ENCODE measurements at regions not wholly inside any gene's neighbourhood (a gene's known extent, or its start where the extent isn't known, plus 50 kb on each side); places are given as distances from the start of the nearest gene placed in this dataset.

- intact Hi-C loops (cut with micrococcal nuclease), result no loop called here
- Histone ChIP-seq H3K79me2 (ENCODE audit: low read length) (peaks cover 28% of the 10 kb centered on the region), H2AFZ (ENCODE audit: low read length) (no peak overlapping the region), H3K4me3 (ENCODE audit: low read length) (no peak overlapping the region), H3K9ac (ENCODE audit: low read length) (no peak overlapping the region), H3K36me3 (ENCODE audit: low read depth, low read length) (no peaks in the 10 kb centered on the region), H3K27me3 (ENCODE audit: low read length) (no peaks in the 10 kb centered on the region), H3K4me2 (ENCODE audit: low read length) (no peak overlapping the region), H3K9me3 (ENCODE audit: low read length) (no peaks in the 10 kb centered on the region), H3F3A (ENCODE audit: low read length, unreplicated experiment) (no peaks in the 10 kb centered on the region), H3K9me2 (replicated peaks; ENCODE audit: low read length) (no peaks in the 10 kb centered on the region), H3K4me1 (ENCODE audit: insufficient read depth, low read length) (peaks cover 21% of the 10 kb centered on the region), H4K20me1 (ENCODE audit: low read length) (no peaks in the 10 kb centered on the region), H3K27ac (ENCODE audit: low read length) (no peak overlapping the region)
- ATAC-seq, result peak; percentile 79
- ChIA-PET CTCF (no interaction called here), POLR2A (ENCODE audit: unreplicated experiment) (no interaction called here)
- BruUV-seq (replicated peaks), result no TSS peak
- peak; percentile 40 for DNase-seq
- TF ChIP-seq CTCF (conservative IDR thresholded peaks at IDR 0.05; ENCODE audit: low read depth, low read length) (no peak), EZH2phosphoT487 (IDR thresholded peaks at IDR 0.05; ENCODE audit: borderline replicate concordance, low read length) (no peak), EZH2 (IDR thresholded peaks at IDR 0.05; ENCODE audit: low read length, unreplicated experiment) (no peak)
These were observed 1331.9 kb downstream of the XPNPEP1 start for GRCh38 chr10:108591417-108591816.

- Histone ChIP-seq H3F3A (ENCODE audit: low read length, unreplicated experiment) (no peaks in the 10 kb centered on the region), H3K9me2 (replicated peaks; ENCODE audit: low read length) (no peaks in the 10 kb centered on the region), H3K27ac (ENCODE audit: low read length) (no peak overlapping the region), H4K20me1 (ENCODE audit: low read length) (no peaks in the 10 kb centered on the region), H2AFZ (ENCODE audit: low read length) (no peak overlapping the region), H3K36me3 (ENCODE audit: low read depth, low read length) (no peaks in the 10 kb centered on the region), H3K9ac (ENCODE audit: low read length) (no peak overlapping the region), H3K79me2 (ENCODE audit: low read length) (no peaks in the 10 kb centered on the region), H3K27me3 (ENCODE audit: low read length) (no peaks in the 10 kb centered on the region), H3K4me3 (ENCODE audit: low read length) (no peak overlapping the region), H3K9me3 (ENCODE audit: low read length) (no peaks in the 10 kb centered on the region), H3K4me2 (ENCODE audit: low read length) (no peak overlapping the region), H3K4me1 (ENCODE audit: insufficient read depth, low read length) (peaks cover 17% of the 10 kb centered on the region)
- ChIA-PET CTCF (no interaction called here), POLR2A (ENCODE audit: unreplicated experiment) (no interaction called here)
- intact Hi-C loops (cut with micrococcal nuclease), result no loop called here
- no TSS peak for BruUV-seq (replicated peaks)
- TF ChIP-seq EZH2 (IDR thresholded peaks at IDR 0.05; ENCODE audit: low read length, unreplicated experiment) (no peak), CTCF (conservative IDR thresholded peaks at IDR 0.05; ENCODE audit: low read depth, low read length) (no peak), EZH2phosphoT487 (IDR thresholded peaks at IDR 0.05; ENCODE audit: borderline replicate concordance, low read length) (no peak)
- DNase-seq (no peak), ATAC-seq (no peak)
These were observed 1336.9 kb downstream of the XPNPEP1 start for GRCh38 chr10:108586424-108586823.

- H3K9ac ChIP-seq (ENCODE audit: low read length), result no peak overlapping the region
- H3F3A ChIP-seq (ENCODE audit: low read length, unreplicated experiment), result no peaks in the 10 kb centered on the region
- no peaks in the 10 kb centered on the region for H3K36me3 ChIP-seq (ENCODE audit: low read depth, low read length)
- H3K27me3 ChIP-seq (ENCODE audit: low read length), result no peaks in the 10 kb centered on the region
- no peaks in the 10 kb centered on the region for H3K9me2 ChIP-seq (replicated peaks; ENCODE audit: low read length)
- H3K9me3 ChIP-seq (ENCODE audit: low read length), result no peaks in the 10 kb centered on the region
- no peak overlapping the region for H3K4me3 ChIP-seq (ENCODE audit: low read length)
- H3K27ac ChIP-seq (ENCODE audit: low read length), result no peak overlapping the region
- ATAC-seq (peak; percentile 84), DNase-seq (no peak)
- BruUV-seq (replicated peaks), result no TSS peak
- CTCF ChIA-PET, result no interaction called here
- H3K79me2 ChIP-seq (ENCODE audit: low read length), result no peaks in the 10 kb centered on the region
- no peak overlapping the region for H2AFZ ChIP-seq (ENCODE audit: low read length)
- TF ChIP-seq EZH2phosphoT487 (IDR thresholded peaks at IDR 0.05; ENCODE audit: borderline replicate concordance, low read length) (no peak), CTCF (conservative IDR thresholded peaks at IDR 0.05; ENCODE audit: low read depth, low read length) (no peak), EZH2 (IDR thresholded peaks at IDR 0.05; ENCODE audit: low read length, unreplicated experiment) (no peak)
- H4K20me1 ChIP-seq (ENCODE audit: low read length), result no peaks in the 10 kb centered on the region
- intact Hi-C loops (cut with micrococcal nuclease), result no loop called here
- H3K4me1 ChIP-seq (ENCODE audit: insufficient read depth, low read length), result peaks cover 13% of the 10 kb centered on the region
- no peak overlapping the region for H3K4me2 ChIP-seq (ENCODE audit: low read length)
- POLR2A ChIA-PET (ENCODE audit: unreplicated experiment), result no interaction called here
These were observed 1339.4 kb downstream of the XPNPEP1 start for GRCh38 chr10:108583877-108584276.
